ENCODE measurements at regions not wholly inside any gene's neighbourhood (a gene's known extent, or its start where the extent isn't known, plus 50 kb on each side); places are given as distances from the start of the nearest gene placed in this dataset.
"Not testable (repeated sequence)": the region's sequence is repeated elsewhere in the genome, so short reads cannot be mapped to it uniquely, and the experiment has no call there.

DNA sequence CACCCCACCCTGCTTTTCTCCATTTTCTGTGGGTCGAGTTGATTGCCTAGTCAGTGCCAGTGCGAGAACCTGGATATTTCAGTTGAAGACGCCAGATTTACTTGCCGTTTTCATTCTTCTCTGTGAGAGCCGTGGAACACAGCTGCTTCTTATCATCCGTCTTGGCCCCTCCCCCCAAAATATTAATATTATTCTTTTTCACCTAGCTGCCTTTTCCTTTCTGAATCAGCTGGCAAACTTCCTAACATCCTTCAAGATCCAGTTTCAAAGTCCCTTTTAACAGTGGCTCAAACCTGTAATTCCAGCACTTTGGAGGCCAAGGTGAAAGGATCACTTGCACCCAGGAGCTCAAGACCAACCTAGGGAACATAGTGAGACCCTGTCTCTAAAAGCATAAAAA is 117.1 kb upstream of the RASA1 start:
- DNase-seq: no peak

- peak; percentile 59 to 74 for DNase-seq
These were observed 116.1 kb upstream of the RASA1 start for GRCh38 chr5:87151547-87151946.

DNA sequence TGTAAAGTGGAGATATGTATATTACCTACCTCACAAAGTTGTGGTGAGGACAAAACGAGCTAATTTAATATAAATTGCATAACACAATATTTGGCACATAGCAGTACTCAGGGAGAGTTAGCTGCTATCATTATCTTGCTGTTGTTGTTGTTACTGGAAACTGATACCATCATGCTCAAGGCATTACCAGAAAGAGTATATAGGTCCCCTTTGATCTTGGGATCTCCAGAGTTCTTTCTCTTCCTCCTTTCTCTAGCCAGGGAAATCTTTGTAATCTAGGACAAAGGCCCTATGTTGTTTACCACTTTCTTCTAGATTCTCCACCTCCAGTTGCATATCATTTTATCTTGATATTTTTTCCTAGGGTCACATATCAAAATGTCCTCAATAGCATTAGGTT is 114.8 kb upstream of the RASA1 start:
- no peak for DNase-seq

DNA sequence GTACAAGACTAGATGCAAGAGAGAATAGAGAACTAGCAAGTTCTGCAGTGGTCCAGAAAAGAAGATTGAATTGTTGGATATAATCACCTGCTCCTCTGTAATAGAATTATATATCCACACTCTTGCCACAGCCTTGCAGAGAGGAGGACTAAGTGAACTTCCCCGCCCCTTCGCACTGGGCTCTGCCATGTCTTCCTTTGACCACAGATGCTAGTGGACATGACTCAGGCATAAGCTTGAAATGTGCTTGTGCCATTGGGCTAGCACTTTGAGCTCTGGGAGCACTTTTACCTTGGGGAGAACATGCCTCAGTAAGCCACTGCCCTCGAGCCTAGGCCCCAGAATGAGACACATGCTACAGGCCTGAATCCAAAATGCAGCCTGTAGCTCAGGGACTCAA is 113.5 kb upstream of the RASA1 start:
- no peak for DNase-seq

DNA sequence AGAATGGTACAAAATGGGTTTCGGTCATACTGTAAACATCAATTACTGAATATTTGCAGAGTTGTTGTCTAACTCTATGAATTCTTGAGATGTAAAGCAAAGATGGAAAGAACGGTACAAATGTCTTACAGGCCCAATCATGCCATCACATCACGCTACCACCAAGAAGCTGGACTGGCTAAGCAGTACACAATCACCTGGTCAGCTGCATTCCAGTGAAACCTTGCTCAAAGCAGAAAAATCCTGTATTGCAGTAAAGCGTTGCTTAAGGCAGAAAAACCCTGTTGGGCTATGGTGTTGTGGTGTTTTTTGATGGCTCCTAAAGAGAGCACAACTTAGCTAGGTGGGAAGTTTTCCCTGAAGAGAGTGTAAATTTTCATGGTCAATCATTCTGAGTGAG is 112.6 kb upstream of the RASA1 start:
- no peak for DNase-seq

DNA sequence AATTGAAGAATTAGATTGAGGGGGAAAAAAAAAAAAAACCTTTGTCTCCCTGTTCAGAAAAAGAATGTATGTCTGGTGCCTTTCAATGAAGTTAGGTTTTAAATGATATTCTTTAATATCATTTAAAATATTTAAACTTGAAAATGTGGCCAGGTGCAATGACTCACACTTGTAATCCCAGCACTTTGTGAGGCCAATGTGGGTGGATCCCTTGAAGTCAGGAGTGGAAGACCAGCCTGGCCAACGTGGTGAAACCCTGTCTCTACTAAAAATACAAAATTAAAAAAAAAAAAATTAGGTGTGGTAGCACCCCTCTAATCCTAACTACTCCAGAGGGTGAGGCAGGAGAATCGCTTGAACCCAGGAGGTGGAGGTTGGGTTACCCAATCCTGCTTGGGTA is 111.1 kb upstream of the RASA1 start:
- no peak for DNase-seq

DNA sequence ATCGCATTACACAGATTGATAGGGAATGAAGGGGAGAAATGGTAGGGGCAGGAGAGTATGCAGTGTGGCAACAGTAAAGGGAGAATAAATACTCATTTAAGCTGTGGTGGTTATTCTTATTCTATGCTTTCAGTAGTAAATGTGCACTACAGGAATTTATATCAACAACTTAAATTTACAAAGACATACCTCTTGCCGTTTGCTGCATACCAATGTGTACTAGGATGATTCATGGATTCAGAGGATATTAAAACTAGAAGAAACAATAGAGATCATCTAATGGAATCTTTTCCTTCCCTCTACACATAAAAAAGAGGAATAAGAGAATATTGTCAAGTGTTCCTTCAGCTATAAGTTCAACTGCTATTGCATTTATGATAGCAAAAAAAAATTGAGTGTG is 103.3 kb upstream of the RASA1 start:
- no peak for DNase-seq

DNA sequence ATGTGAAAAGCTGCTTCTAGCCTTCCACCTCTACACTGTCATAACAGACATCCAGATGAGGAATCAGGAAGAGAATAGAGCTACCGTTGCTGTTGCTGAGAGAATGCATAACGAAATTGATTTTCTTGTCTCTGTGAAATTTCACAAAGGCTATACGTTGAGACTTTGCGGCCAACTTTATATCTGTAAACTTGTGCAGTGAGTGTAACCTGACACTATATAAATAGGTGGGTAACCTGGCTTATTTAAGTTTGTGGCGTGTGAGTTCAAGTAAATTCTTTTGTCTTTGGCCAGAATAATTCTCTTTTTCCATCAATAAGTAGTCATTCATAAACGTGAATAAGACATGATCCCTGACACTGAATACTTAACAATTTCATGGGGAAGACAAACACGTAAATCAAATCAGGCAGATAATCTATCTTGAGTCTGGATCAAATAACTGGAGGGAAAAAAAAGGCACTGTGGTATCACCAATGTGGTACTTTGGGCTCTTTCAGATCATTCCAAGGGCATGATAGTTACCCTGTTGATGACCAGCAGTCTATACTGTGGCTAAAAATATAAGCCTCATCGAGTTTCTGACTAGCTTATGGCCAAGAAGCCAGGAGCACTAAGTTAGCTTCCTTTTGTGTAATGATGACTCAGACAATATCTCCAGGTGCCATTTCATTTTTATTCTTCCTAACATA is 98.2 kb upstream of the RASA1 start:
- no peak for DNase-seq

GRCh38 chr5:87170799-87171198 is 96.9 kb upstream of the RASA1 start:
- no peak for DNase-seq

DNA sequence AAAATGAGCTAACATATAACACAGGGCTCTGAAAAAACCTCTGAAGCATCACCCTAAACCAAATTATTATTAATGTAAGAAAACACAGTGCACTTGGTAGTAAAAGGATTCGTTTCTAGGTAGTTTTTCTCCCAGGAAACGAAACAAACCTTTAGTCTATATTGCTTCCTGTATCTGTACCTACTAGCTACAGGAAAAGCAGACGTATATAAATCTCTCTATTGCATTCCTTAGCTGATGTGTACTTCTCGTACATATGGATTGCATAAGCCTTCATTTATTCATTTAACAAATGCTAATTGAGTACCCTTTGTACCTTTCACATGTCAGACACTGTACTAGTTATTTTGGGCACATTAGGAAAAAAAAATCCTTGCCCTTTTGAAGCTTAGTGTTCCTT is 85.0 kb upstream of the RASA1 start:
- DNase-seq: no peak

- peak; percentile 53 to 59 for DNase-seq
These were observed 83.8 kb upstream of the RASA1 start for GRCh38 chr5:87183896-87184295.

DNA sequence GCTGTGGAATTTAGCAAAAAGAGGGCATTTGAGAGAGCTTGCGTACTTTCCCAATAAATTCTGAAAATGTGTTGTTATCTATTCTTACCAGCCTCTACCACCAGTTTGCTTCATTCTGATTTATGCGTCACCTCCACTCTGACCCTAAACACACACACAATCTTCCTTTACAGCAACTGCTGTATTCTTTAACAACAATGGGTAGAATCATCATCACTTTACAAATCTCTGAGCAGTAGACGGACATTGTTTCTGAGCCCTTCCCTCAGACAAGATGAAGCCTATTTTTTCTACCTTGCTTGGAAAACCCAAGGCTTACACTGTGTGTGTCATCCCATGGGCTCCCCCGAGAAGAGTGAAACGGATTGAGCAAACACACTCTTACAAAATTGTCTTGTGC is 83.1 kb upstream of the RASA1 start:
- no peak for DNase-seq

DNA sequence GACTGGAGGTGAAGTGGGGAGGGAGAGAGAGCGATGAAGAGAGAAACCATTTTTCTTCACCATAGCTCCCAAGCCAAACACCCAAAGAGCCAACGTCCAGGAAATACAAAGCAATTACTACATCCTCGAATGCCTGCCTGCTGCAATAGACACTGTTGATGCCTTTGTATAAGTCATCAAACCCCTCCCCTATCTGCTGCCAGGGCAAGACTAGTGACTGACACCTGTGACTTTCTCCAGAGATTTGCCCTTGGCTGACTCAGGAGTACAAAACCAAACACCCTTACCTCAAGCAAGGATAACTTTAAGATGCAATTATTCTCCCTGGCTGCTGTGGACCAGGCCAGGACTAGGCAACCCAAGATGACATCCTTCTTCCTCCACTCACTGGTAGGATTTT is 81.8 kb upstream of the RASA1 start:
- DNase-seq: no peak

- DNase-seq: no peak
These were observed 79.3 kb upstream of the RASA1 start for GRCh38 chr5:87188391-87188790.

GRCh38 chr5:87190041-87190440 is 77.6 kb upstream of the RASA1 start:
- no peak for DNase-seq

- DNase-seq: no peak
These were observed 77.0 kb upstream of the RASA1 start for GRCh38 chr5:87190687-87191086.

- DNase-seq: no peak
These were observed 76.0 kb upstream of the RASA1 start for GRCh38 chr5:87191645-87192044.

- peak; percentile 11 to 14 for DNase-seq
These were observed 72.5 kb upstream of the RASA1 start for GRCh38 chr5:87195104-87195591.

GRCh38 chr5:87195616-87196015 is 72.1 kb upstream of the RASA1 start:
- DNase-seq: no peak

DNA sequence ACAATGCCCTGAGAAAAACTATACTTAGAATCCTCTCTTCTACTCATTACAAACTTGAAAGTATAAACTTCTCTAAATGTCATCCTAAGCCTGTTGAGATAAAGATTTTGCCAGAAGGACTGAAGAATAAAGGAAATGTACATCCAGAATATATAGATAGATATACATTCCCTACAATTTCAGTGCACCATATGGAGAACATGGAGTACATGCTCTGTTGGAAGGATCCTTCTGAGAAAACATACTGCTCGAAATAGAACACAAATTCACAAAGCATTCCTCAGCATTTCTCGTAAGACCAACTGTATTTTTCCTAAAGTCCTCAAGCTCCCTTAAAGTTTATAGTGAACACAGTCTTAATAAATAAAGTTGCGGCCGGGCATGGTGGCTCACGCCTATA is 69.7 kb upstream of the RASA1 start:
- DNase-seq: no peak

DNA sequence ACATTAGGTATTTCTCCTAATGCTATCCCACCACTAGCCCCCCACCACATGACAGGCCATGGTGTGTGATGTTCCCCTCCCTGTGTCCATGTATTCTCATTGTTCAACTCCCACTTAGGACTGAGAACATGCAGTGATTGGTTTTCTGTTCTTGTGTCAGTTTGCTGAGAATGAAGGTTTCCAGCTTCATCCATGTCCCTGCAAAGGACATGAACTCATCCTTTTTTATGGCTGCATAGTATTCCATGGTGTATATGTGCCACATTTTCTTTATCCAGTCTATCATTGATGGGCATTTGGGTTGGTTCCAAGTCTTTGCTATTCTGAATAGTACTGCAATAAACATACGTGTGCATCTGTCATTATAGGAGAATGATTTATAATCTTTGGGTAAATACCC is 68.4 kb upstream of the RASA1 start:
- not testable (repeated sequence) for DNase-seq

- DNase-seq: not testable (repeated sequence)
These were observed 68.0 kb upstream of the RASA1 start for GRCh38 chr5:87199704-87200103.

GRCh38 chr5:87210076-87210475 is 57.6 kb upstream of the RASA1 start:
- no peak for DNase-seq

DNA sequence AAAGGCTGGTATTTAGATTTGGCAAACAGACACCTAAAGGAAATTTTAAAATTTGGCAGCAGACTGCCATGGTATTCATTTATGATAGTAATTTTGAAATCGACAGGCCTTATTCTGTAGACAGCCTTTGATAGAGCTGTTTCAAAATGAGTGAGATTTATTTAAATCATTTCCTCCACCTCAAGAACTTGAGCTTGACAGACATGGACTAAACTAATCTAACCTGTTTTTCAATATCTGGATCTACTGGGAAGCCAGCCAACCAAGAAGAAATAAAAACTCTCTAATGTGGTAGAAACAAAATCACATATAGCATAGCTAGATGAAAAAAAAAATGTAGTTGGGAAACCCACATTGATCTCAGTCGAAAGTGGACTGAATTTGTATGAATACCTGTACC is 56.9 kb upstream of the RASA1 start:
- DNase-seq: no peak

- no peak for DNase-seq
These were observed 56.0 kb upstream of the RASA1 start for GRCh38 chr5:87211676-87212075.

Data from AML-193 (cell line).